Neuronal stem cell (in vitro differentiated cells): ENCODE measurements at regions not wholly inside any gene's neighbourhood (a gene's known extent, or its start where the extent isn't known, plus 50 kb on each side); places are given as distances from the start of the nearest gene placed in this dataset.

ENCODE experiments used
- DNase-seq: peaks from one replicate; pipeline ENCODE4 v3.0.0-alpha.2; 2013; ENCODE audit warnings: low spot score
- H2AFZ ChIP-seq: one replicate; pipeline ENCODE4 v1.6.1; 2013; ENCODE audit warnings: mild to moderate bottlenecking, low read length, inconsistent platforms
- H2AK5ac ChIP-seq: 2 replicates; pipeline ENCODE4 v1.6.1; 2013; ENCODE audit warnings: low read depth, mild to moderate bottlenecking, inconsistent platforms, low read length, moderate library complexity, mixed read lengths
- H2BK120ac ChIP-seq: 2 replicates; pipeline ENCODE4 v1.6.1; 2013; ENCODE audit warnings: low read depth, mild to moderate bottlenecking, inconsistent platforms, low read length, moderate library complexity, mixed read lengths
- H2BK12ac ChIP-seq: one replicate; pipeline ENCODE4 v1.6.1; 2013; ENCODE audit warnings: low read length, inconsistent platforms
- H2BK15ac ChIP-seq: 2 replicates; pipeline ENCODE4 v1.6.1; 2013; ENCODE audit warnings: mild to moderate bottlenecking, low read length, inconsistent platforms, mixed read lengths
- H2BK5ac ChIP-seq: one replicate; pipeline ENCODE4 v1.6.1; 2013; ENCODE audit warnings: inconsistent platforms, mild to moderate bottlenecking, low read length, moderate library complexity
- H3K14ac ChIP-seq: one replicate; pipeline ENCODE4 v1.6.1; 2013; ENCODE audit warnings: low read length, inconsistent platforms
- H3K18ac ChIP-seq: 2 replicates; pipeline ENCODE4 v1.6.1; 2013; ENCODE audit warnings: low read length, inconsistent platforms
- H3K23ac ChIP-seq: 2 replicates; pipeline ENCODE4 v1.6.1; 2013; ENCODE audit warnings: low read depth, mild to moderate bottlenecking, mixed read lengths, low read length, inconsistent platforms; ENCODE audit not compliant: poor library complexity
- H3K27ac ChIP-seq: replicated peaks from 3 replicates; pipeline ENCODE4 v1.5.1; 2013; ENCODE audit warnings: low read length, inconsistent platforms
- H3K27me3 ChIP-seq, 3 experiments: 2 replicates each; pipeline ENCODE4 v1.6.1; 2013; ENCODE audit warnings: low read length in 3 of 3, mild to moderate bottlenecking in 2 of 3, inconsistent platforms in 1 of 3, low read depth in 1 of 3, mixed read lengths in 1 of 3, moderate library complexity in 1 of 3; ENCODE audit not compliant: control insufficient read depth in 3 of 3, insufficient read depth in 3 of 3
- H3K36me3 ChIP-seq, 2 donors: replicated peaks in 1 of 2; 2 replicates each; pipeline ENCODE4 v1.6.1; 2013; ENCODE audit warnings: low read length in 2 of 2; ENCODE audit not compliant: control insufficient read depth in 2 of 2, insufficient read depth in 2 of 2
- H3K4ac ChIP-seq: 2 replicates; pipeline ENCODE4 v1.6.1; 2013; ENCODE audit warnings: inconsistent platforms, mild to moderate bottlenecking, low read length, moderate library complexity
- H3K4me1 ChIP-seq, 2 donors: 1 replicate in 1 of 2; 2 replicates in 1 of 2; pipeline ENCODE4 v1.6.1; 2013; ENCODE audit warnings: low read length in 2 of 2, low read depth in 1 of 2; ENCODE audit not compliant: control insufficient read depth in 2 of 2, insufficient read depth in 1 of 2
- H3K4me2 ChIP-seq: one replicate; pipeline ENCODE4 v1.6.1; 2013; ENCODE audit warnings: mild to moderate bottlenecking, low read length, inconsistent platforms; ENCODE audit not compliant: insufficient read depth, poor library complexity, severe bottlenecking
- H3K4me3 ChIP-seq, 2 donors: 2 replicates each; pipeline ENCODE4 v1.5.1; 2013; ENCODE audit warnings: low read length in 2 of 2, mild to moderate bottlenecking in 2 of 2, inconsistent platforms in 1 of 2, moderate library complexity in 1 of 2
- H3K79me1 ChIP-seq: one replicate; pipeline ENCODE4 v1.6.1; 2013; ENCODE audit warnings: low read depth, mild to moderate bottlenecking, inconsistent platforms, low read length, moderate library complexity
- H3K9ac ChIP-seq: one replicate; pipeline ENCODE4 v1.6.1; 2013; ENCODE audit warnings: mild to moderate bottlenecking, low read depth, low read length, inconsistent platforms; ENCODE audit not compliant: poor library complexity
- H3K9me3 ChIP-seq, 2 donors: replicated peaks in 1 of 2; 2 replicates each; pipeline versions ENCODE3 to v1.6.1; 2013; ENCODE audit warnings: low read length in 2 of 2, mild to moderate bottlenecking in 2 of 2, inconsistent platforms in 1 of 2, low read depth in 1 of 2, mixed read lengths in 1 of 2, moderate library complexity in 1 of 2; ENCODE audit not compliant: control insufficient read depth in 2 of 2, insufficient read depth in 1 of 2
- H4K8ac ChIP-seq: one replicate; pipeline ENCODE4 v1.6.1; 2013; ENCODE audit warnings: low read depth, mild to moderate bottlenecking, inconsistent platforms, low read length, moderate library complexity
- H4K91ac ChIP-seq: one replicate; pipeline ENCODE4 v1.6.1; 2013; ENCODE audit warnings: low read length, low read depth, mild to moderate bottlenecking, inconsistent platforms; ENCODE audit not compliant: poor library complexity
- WGBS, 2 donors: extraction: QIAGEN DNeasy Blood & Tissue Kit; methylation state at CpG; one replicate each; pipeline ENCODE4 v1.1.7; 2013; ENCODE audit warnings: missing lambda C conversion rate in 2 of 2, mixed read lengths in 1 of 2; ENCODE audit not compliant: insufficient read length in 2 of 2, insufficient replicate concordance in 1 of 2; ENCODE audit errors: extremely low coverage in 2 of 2; 5-methylcytosine and 5-hydroxymethylcytosine counted together

DNA sequence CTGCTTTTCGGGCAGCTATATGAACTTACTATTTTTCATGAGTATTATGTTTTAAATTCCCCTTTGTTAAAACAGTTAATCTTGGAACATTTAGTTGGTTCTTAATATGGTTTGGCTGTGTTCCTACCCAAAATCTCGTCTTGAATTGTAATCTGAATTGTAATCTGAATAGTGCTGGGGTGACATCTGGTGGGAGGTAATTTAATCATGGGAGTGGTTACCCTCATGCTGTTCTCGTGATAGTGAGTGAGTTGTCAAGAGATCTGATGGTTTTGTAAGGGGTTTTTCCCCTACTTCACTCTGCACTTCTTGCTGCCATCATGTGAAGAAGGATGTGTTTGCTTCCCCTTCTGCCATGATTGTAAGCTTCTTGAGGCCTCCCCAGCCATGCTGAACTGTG is 305.4 kb upstream of the MAP3K7 start:
- Histone ChIP-seq H2BK5ac (no peak overlapping the region), H3K9me3 (no peaks in the 10 kb centered on the region), H2AK5ac (no peak overlapping the region), H3K27me3 (no peaks in the 10 kb centered on the region), H3K4ac (no peak overlapping the region), H2BK120ac (no peak overlapping the region), H3K4me1 (peaks cover 0 to 9% of the 10 kb centered on the region in 2 donors), H4K8ac (no peak overlapping the region), H3K18ac (no peak overlapping the region), H3K14ac (no peak overlapping the region), H3K9ac (no peak overlapping the region), H2AFZ (no peak overlapping the region), H4K91ac (no peak overlapping the region), H2BK12ac (no peak overlapping the region), H3K23ac (no peak overlapping the region), H3K4me3 (no peak overlapping the region), H3K36me3 (no peaks in the 10 kb centered on the region), H2BK15ac (no peak overlapping the region), H3K79me1 (no peaks in the 10 kb centered on the region), H3K27ac (no peak overlapping the region), H3K4me2 (no peak overlapping the region)
- DNase-seq, result no peak
- no CpG with 5 or more reads among the region's 3 CpGs for WGBS, 2 donors

DNA sequence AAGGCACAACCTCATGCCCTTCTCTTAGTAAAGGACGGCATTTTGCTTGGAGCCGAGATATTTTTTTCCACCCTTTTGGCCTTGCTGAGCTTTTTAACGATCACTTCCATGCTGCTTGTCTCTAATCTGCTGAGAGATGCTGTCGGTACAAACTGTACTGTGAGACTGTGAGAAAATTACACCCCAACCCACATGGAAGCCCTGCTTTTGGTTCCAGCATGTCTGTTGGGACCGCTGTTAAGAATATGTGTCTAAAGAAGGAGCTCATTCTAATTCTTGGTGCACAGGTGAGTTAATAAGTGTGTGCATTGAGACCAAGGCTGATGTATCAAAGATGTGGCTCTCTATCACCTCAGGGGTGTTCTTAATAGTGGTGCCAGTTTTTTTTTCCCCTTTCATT is 304.5 kb upstream of the MAP3K7 start:
- H4K8ac ChIP-seq, result no peak overlapping the region
- no peak overlapping the region for H2BK5ac ChIP-seq
- no peak overlapping the region for H2BK120ac ChIP-seq
- no peak overlapping the region for H3K4me2 ChIP-seq
- H3K9me3 ChIP-seq, result no peaks in the 10 kb centered on the region
- H4K91ac ChIP-seq, result no peak overlapping the region
- H3K27me3 ChIP-seq, result no peaks in the 10 kb centered on the region
- no peaks in the 10 kb centered on the region for H3K36me3 ChIP-seq
- no peaks in the 10 kb centered on the region for H3K79me1 ChIP-seq
- no peak overlapping the region for H3K23ac ChIP-seq
- no CpG with 5 or more reads among the region's 5 CpGs for WGBS, 2 donors
- no peak for DNase-seq
- no peak overlapping the region for H3K14ac ChIP-seq
- H3K18ac ChIP-seq, result no peak overlapping the region
- H2AK5ac ChIP-seq, result no peak overlapping the region
- H3K4me3 ChIP-seq, result no peak overlapping the region
- no peak overlapping the region for H2BK15ac ChIP-seq
- peaks cover 0 to 9% of the 10 kb centered on the region in 2 donors for H3K4me1 ChIP-seq
- no peak overlapping the region for H2BK12ac ChIP-seq
- H3K4ac ChIP-seq, result no peak overlapping the region
- no peak overlapping the region for H3K27ac ChIP-seq
- no peak overlapping the region for H2AFZ ChIP-seq
- no peak overlapping the region for H3K9ac ChIP-seq

- no peaks in the 10 kb centered on the region for H3K36me3 ChIP-seq
- no peak overlapping the region for H2AK5ac ChIP-seq
- no peak overlapping the region for H2BK12ac ChIP-seq
- H3K4me2 ChIP-seq, result no peak overlapping the region
- H2BK120ac ChIP-seq, result no peak overlapping the region
- H3K9ac ChIP-seq, result no peak overlapping the region
- no peak overlapping the region for H3K23ac ChIP-seq
- no peak for DNase-seq
- H4K8ac ChIP-seq, result no peak overlapping the region
- no peak overlapping the region for H3K4ac ChIP-seq
- H3K79me1 ChIP-seq, result no peaks in the 10 kb centered on the region
- no peak overlapping the region for H2AFZ ChIP-seq
- no peak overlapping the region for H3K14ac ChIP-seq
- H2BK5ac ChIP-seq, result no peak overlapping the region
- no CpG with 5 or more reads among the region's 8 CpGs for WGBS, 2 donors
- no peak overlapping the region for H3K27ac ChIP-seq
- no peak overlapping the region for H3K18ac ChIP-seq
- peaks cover 0 to 9% of the 10 kb centered on the region in 2 donors for H3K4me1 ChIP-seq
- no peak overlapping the region for H2BK15ac ChIP-seq
- no peaks in the 10 kb centered on the region for H3K9me3 ChIP-seq
- no peaks in the 10 kb centered on the region for H3K27me3 ChIP-seq
- H3K4me3 ChIP-seq, result no peak overlapping the region
- no peak overlapping the region for H4K91ac ChIP-seq
Measured at GRCh38 chr6:90890683-90891330, 303.9 kb upstream of the MAP3K7 start.

GRCh38 chr6:90887764-90888163 is 300.9 kb upstream of the MAP3K7 start:
- H3K4me2 ChIP-seq, result no peak overlapping the region
- H3K18ac ChIP-seq, result no peak overlapping the region
- no peaks in the 10 kb centered on the region for H3K9me3 ChIP-seq
- no peak overlapping the region for H4K91ac ChIP-seq
- no peak overlapping the region for H2BK5ac ChIP-seq
- H3K23ac ChIP-seq, result no peak overlapping the region
- H3K79me1 ChIP-seq, result no peaks in the 10 kb centered on the region
- H2AK5ac ChIP-seq, result no peak overlapping the region
- peaks cover 0 to 9% of the 10 kb centered on the region in 2 donors for H3K4me1 ChIP-seq
- H2BK120ac ChIP-seq, result no peak overlapping the region
- H3K14ac ChIP-seq, result no peak overlapping the region
- no peak overlapping the region for H2BK15ac ChIP-seq
- H3K4me3 ChIP-seq, result no peak overlapping the region
- no peaks in the 10 kb centered on the region for H3K27me3 ChIP-seq
- no peak overlapping the region for H2BK12ac ChIP-seq
- no peak for DNase-seq
- H3K9ac ChIP-seq, result no peak overlapping the region
- no peak overlapping the region for H3K4ac ChIP-seq
- H3K36me3 ChIP-seq, result no peaks in the 10 kb centered on the region
- H3K27ac ChIP-seq, result no peak overlapping the region
- no peak overlapping the region for H2AFZ ChIP-seq
- no peak overlapping the region for H4K8ac ChIP-seq
